HK-2 (cell line): ENCODE measurements at regions not wholly inside any gene's neighbourhood (a gene's known extent, or its start where the extent isn't known, plus 50 kb on each side); places are given as distances from the start of the nearest gene placed in this dataset.

ENCODE experiments used
- DNase-seq: peaks from one replicate; pipeline ENCODE4 v3.0.0-alpha.2; 2018; ENCODE audit not compliant: unreplicated experiment

DNA sequence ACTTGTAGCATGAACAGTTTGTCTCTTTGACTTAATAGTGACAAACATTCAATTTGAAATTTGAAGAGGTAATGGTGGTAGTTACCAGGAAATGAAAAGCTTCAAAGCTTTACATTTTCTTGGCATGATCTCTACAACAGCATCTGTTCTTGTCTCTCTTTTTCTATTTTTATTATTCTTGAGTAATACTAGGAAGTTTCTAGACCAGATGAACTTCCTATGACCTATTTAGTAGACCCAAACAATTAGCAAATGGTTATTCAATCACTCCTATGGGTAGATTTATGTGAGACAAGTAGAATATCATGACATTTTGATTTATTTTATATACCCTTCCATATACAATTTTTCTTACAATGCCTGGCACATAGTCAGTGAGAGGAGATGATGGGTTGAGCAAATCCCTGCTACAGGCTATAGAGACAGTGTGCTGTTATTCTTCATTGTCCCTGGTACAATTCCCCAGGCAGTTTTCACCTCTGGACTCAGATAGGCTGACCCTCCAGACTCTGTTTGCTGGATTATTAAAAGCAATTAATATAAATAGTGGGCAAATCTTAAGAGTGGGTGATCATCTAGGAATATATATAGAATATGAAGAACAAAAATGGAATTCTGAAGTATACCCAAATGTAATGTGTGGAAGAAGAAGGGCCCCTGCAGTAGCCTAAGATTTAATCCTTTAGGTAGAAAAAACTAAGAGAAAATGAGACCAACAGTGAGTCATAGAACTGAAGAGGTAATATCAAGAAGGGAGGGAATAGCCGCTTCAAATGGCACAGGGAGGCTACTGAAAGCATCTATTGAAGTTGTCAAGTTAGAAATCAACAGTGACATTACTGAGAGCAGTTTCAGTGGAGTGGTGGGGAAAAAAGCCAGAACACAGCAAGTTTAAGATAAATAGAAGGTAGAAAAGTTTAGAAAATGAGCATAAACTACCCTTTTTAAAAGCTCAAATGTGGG is 512.0 kb downstream of the FOXG1 start:
- DNase-seq, result no peak

DNA sequence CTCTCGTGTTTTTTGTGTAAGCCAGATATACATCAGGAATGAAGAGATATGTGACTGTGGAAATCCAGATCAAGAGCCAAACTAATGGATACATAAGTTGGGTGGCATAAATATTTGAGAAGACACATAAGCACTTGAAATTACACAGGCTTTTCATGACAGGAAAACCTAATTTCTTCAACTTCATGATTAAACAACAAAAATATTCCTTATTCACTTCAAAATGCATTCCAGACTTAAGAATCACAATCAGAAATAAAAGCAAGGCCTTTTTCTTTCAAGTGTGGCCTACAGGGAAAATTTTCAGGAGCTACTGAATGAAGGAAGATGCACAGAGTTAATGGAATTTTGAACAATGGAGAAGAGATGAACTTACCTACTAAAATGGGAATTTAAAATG is 515.6 kb downstream of the FOXG1 start:
- no peak for DNase-seq

DNA sequence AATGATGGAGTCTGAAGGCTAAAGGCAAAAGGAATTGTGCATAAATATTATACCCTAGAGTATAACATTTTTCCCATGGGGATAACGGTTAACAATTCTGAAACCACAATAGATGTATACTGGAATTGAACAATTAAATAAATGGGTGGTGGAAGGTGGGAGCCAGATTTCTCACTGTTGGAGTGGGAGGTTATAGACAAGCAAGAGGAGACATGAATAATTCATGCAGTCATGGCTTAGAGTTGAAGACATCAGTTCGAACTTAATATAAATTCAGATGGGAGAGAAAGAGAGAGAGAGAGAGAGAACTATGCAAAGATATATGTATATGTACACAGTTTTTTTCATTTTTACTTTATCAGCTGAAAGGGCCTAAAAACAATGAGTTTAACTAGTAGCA is 523.9 kb downstream of the FOXG1 start:
- no peak for DNase-seq

DNA sequence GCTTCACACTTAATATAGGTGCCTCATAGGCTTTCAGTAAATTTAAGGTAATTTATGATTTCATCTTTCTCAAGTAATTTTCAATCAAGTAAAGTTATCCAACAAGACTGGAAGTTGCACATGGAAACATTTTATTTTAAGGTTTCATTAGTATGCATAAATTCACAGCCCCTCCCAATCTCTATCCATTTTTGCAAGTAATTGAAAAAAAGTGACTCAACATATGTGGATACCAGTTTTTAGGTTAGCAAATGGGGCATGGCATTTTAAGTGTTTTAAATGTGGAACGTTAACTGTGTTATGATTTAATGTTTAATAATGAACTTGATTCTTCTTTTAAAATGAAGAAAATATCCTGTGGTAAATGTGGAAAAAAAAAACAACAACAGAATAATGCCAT is 532.8 kb downstream of the FOXG1 start:
- no peak for DNase-seq

DNA sequence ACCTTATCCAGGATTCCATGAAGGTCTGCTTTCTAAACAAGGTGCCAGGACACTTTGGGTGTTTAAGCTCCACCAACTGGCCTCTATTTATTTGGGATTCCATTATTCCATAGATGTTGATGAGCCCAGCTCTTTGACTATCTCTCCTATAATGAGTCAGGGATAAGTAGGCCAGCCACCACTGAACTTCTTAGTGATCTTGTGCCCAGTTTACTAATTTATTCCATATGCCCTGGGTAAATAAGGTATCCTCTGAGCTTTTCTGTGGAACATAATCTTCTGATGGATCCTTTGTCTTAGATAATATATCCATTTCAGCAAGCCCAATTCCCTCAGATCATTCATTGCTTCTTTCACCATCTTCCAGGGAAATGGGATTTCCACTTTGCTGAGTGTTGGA is 535.0 kb downstream of the FOXG1 start:
- no peak for DNase-seq

DNA sequence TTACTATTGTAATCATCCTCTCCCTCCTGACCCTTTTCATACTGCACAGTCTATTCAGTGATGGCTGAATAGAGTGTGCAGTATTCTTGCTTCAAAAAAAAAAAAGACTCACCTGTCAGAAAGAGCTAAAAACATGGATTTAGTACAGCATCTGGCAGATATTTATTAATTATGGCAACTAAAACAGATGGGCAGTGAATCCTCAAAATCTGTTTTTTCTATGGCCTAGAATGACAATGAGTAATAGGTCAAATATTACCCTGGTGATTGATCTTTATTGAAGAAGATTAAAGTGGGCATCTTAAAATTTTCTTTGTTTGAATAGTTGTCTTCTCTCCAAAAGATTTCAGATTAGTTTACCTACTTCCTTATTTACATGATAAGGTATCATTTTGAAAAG is 543.6 kb downstream of the FOXG1 start:
- no peak for DNase-seq

DNA sequence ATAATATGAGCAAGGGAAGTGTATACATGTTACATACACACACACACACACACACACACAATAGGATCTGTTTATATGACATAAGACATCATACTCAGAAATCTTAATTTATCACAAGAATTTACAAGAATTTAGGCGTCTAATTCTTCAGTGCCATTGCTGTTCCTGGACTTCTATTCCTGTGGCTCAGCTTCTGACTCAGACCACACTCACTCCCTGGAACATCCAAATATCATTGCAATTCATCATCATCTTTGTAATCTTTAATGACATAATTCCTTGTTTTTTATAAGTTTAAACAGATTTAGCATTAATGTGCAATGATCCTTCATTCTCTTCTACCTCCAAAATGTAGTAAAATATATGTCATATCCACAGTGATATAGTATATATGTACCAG is 544.2 kb downstream of the FOXG1 start:
- no peak for DNase-seq

DNA sequence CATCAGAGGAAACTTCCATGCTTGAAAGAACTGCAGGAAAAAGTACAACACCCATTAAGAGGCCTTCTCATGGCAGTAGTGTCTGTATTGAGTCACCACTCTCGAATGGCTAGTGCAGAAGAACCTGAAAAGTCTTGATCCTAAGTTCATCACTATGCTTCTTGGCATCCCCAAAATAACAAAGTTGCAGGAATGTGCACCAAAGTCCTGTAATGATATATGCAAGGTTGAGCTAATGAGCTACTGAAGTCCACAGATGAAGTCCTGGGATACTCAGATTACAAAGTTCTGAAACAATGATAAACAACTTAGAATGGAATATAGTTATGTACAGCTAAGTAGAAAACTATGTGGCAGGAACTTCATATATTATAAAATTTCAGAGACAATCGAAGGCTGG is 545.4 kb downstream of the FOXG1 start:
- no peak for DNase-seq

DNA sequence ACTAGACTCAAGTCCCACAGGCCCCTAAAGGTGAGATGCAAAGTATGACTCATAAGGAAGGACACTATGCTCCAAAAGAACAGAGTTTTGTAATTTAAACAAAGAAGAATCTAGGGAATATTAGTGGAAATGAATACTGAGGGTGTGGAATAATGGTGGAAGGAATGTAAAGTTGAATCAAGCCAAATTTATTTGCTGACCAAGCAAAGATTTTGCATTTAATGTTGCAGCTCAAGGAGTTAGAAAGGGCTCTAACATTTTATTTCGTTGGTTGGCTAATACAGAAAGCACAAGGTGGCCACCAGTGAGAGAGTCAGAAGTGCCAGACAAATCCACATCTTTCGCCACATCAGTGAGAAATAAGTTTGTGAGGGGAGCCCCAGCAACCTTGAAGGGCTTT is 550.3 kb downstream of the FOXG1 start:
- no peak for DNase-seq

DNA sequence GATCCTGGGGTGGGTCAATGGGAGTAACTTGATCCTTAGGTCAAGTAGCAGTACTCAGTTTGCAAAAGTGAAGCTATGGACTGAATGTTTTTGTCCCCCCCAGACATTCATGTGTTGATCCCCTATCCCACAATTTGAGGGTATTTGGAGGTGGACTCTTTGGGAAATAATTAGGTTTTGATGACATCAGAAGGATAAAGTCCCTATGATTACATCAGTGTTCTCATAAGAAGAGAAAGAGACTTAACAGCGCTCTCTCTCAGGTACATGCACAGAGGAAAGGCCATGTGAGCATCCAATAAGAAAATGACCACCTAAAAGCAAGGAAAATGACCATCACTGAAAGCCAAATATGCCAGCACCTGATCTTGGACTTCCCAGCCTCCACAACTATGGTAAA is 550.8 kb downstream of the FOXG1 start:
- no peak for DNase-seq

DNA sequence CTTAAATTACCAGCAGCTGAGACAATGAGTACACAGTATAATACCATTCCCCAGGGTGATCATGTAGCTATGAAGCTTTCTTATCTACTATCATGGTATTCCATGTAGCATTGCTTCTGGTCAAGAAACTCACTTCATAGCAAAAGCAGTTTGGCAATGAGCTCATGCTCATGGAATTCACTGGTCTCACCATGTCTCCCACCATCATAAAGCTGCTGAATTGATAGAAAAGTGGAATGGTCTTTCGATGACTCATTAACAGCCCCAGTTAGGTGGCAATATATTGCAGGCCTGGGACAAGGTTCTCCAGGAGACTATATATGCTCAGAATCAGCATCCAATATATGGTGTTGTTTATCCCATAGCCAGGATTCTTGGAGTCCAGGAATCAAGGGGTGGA is 553.7 kb downstream of the FOXG1 start:
- DNase-seq, result no peak

DNA sequence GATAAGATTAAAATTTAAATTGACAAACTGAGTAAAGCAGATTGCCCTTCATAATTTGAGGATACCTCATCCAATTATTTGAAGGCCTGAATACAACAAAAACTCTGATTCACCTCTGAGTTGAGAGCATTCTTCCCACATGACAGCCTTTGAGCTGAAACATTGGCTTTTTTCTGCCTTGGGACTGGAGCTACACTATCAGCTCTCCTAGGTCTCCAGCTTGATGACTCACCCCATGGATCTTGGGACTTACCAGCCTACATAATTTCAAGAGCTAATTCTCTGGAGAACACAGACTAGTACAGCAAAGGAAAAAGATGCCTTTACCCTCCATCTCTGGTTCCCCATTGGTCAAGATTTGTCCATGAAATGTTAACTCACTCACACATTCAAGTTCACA is 555.1 kb downstream of the FOXG1 start:
- no peak for DNase-seq

DNA sequence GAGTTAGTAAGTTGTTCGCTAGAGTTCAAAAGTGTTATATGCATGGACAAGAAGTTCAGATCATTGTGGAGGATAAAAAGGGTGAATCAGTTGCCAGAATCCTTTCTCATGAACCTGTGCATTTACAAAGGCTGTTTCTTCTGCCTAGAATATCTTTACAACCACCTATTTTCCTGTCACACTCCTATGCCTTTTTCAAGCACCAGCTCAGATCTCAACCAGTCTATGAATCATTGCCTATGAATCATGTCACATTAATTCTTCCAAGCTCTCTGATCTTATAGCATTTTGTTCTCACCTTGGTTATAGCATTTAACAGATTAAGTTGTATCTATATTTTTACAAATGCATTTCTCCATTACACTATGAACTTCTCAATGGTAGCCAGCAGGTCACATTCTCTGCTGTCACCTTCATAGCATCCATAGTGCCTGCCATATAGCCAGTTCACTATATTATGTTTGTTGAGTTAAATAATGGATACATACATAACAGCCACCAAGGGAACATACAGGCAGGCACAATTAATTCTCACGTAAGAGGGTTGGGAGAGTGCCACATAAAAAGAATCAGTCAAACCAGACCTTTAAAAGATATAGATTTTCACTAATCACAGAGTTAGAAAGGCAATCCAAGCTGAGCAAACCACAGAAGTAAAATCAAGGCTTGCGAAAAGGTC is 573.0 kb downstream of the FOXG1 start:
- no peak for DNase-seq

DNA sequence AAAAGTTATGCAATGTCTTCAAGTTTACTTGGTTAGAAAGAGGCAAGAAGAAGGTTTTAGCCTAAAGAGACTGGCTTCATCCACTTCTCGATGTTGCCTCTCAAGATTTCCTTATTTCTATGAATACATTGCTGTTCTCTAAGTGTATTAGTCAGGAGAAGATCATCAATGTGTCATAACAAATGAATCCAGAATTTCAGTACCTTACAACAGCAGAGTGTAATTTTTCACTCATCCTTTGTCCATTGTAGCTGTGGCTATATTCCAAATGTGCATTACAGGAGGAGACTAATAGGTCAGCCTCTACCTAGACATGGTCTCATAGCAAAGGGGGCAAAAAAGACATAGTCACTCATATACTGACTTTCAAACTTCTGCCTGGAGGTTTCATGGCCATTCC is 579.1 kb downstream of the PRKD1 start:
- no peak for DNase-seq

DNA sequence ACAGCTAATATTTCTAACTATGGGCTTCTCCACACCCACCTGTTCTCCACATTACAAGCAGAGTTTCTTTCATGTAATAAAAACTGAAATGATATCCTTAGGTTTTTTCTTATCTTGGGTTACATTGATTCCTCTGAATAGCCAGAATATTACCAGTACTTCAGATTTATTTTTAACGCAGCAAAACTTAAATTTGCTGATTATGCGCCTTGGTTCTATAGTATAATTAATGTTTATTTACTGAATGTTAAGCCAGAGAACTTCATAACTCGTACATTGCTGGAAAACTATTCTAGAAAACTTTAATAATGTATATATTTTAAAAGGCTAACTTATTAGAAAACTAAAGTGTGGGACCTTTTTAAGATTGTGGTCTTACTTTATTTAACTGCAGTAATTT is 577.2 kb downstream of the PRKD1 start:
- DNase-seq, result no peak

DNA sequence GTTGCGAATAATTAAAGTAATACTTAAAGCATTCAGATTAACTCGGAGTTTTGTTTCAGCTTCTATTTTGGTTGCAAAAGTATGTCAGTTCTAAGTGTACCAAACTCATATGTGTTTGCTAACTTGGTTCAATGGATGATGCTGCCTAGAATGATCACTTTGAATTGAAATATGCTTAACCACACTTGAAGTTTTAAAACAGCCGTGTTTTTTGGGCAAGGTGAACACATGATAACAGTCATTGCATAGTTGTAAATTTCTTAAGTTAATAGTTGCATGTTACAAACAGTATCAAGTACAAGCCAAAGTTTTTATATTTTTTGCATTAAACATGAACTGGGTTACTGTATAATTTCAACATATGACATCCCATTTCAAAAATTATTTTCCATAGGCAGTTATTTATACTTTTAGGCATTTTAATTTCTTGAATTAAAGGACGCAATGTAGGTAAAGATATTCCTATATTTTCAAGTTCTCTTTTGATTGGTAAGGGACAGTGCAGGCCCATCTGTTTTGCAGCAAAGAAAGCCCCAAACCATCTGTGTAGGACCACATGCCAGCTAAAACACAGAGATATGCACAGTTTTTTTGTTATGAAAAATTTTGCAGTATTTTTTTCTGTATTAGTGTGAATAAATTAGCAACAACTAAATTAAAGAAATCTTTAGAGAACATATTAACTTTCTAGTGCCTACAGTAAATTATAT is 575.5 kb downstream of the PRKD1 start:
- no peak for DNase-seq

DNA sequence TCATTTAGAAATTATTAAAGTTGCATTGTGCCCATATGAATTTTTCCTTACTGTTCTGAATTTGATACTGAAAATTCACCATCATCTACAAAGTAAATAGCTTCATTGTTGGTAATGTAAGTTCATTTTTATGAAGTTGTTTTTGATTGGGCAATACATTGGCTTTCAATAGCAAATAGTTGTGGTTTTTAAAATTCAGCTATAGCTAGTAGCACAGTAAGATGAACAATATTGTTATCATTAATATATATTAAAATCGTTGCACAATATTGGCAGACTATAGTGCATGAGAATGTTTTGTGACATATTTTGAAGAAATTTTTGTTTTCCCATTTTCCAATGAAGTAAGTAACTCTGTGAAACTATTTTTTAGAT is 575.0 kb downstream of the PRKD1 start:
- DNase-seq, result no peak

DNA sequence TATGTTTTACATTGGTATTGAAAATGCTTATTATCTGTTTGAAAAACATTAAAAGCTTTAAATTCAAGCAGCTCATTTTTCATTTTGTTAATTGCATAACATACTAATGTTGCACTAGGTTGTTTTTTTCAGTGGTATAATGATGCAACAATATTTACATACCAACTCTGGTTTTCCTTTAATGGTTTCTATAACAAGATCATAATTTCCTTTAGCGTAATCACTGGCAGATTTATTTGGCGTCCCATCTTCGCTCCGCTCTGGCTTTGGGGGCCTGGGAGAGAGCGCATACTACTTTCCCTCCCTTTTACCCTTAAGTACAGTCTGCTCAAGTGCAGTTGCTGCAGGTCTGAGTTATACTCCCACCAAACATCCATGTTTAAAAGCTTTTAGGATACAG is 574.1 kb downstream of the PRKD1 start:
- no peak for DNase-seq

DNA sequence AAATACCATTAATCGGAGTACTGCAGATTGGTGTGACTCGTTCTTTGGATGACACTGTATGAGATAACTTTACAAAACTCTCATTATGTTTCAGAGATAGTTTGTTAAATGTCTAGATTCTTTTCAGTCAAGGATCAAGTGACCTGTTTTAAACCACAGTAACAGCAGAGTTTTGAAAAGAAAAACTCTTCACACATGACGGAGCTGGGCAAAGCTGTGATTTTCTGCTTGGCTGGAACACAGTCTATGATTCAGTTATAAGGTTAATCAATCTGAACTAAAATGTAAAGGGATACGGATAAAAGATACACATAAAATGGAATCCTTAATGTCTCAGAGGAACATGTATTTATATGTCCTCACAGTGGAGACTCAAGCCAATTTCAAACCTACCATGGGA is 573.2 kb downstream of the PRKD1 start:
- DNase-seq, result peak; percentile 2

DNA sequence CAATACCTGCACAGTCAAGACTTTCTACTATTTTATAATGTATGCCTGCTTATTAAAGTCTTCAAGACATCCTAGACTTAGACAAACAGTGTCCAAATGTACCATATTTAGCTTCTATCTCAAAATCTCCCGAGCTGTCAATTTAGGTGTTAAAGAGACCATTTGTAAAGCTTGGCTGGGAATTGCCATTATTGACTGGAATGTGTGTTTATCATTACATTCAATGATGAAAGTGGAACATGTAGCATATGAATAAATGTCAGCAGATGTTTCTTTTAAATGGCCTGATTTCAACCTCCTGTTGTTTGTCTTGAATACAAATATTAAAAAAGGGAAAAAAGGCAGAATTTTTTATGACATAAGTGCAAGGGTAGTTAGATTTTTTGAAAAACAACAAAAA is 572.3 kb downstream of the PRKD1 start:
- DNase-seq, result no peak

DNA sequence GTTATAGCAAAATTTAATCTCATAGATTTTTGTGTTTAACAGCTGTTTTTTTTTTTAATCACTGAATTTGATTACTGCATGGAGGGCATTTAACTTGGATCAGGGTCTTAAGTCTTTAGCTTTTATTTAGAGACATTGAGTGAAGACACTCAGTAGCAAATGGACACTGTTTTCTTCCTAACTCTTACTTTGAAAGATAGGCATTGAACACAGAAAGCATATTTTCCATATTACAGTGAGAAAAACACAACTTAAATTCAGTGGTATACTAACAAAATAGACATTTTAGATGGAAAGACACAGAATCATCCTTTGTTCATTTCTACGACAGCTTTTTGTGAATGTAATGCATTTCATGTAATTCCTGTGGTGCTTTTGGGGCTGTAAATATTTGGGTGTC is 571.8 kb downstream of the PRKD1 start:
- no peak for DNase-seq

DNA sequence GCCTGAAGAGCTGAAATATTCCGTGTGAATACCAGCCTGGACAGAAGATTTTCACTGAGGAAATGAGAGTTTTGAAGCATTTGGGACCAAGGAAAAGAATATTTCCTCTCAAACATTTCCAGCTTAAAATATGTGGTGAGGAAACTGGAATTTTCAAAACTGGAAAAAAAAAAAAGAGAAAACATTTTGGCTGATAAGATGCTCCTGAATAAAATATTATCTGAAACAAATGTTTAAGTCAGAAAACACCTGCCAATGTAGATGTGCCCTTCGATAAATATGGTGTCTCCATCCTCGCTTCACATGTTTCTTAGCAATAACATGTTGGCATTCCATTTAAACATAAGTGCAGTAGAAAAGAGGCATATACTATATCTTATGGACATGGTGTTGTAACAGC is 567.0 kb downstream of the PRKD1 start:
- DNase-seq, result no peak

DNA sequence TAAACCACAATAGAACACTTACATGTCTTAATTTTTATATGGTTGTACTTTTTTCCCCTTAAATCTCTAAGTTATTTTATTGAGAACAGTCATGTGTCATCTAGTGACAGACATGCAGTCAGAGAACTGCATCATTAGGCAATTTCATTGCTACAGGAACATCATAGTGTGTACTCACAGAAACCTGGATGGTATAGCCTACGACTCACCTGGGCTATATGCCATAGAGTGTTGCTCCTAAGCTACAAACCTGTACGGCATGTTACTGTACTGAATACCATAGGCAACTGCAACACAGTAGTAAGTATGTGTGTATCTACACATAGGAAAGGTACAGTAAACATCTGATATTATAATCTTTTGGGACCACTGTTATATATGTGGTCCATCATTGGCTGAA is 557.6 kb downstream of the PRKD1 start:
- no peak for DNase-seq
